ENCODE measurements at regions not wholly inside any gene's neighbourhood (a gene's known extent, or its start where the extent isn't known, plus 50 kb on each side); places are given as distances from the start of the nearest gene placed in this dataset.

DNA sequence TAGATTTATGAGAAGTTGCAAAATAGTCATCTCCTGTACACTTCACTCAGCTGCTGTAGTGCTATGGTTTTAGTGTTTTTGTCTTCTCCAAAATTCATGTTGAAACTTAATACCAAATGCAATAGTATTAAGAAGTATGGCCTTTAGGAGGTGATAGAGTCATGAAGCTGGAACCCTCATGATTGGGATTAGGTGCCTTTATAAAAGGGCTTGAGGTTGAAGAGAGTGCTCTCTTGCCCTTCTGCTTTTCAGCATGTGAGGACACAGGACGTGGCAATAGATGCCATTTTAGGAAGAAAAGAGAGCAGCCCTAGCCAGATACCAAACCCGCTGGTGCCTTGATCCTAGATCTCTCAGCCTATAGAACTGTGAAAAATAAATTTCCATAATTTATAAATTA is 87.6 kb downstream of the CTH start:
- Histone ChIP-seq H3K4me2 (ENCODE audit: low read length) (no peak overlapping the region), H3K27me3 (ENCODE audit: low read depth, low read length) (no peaks in the 10 kb centered on the region), H3K9me3 (ENCODE audit: insufficient read depth, low read length) (no peaks in the 10 kb centered on the region), H3K27ac (ENCODE audit: low read length) (no peak overlapping the region), H3K9ac (ENCODE audit: low read length) (no peak overlapping the region), H3K36me3 (replicated peaks; ENCODE audit: low read depth, low read length) (no peaks in the 10 kb centered on the region), H3K79me2 (ENCODE audit: low read length) (no peaks in the 10 kb centered on the region), H2AFZ (ENCODE audit: low read depth, low read length) (no peak overlapping the region), H4K20me1 (ENCODE audit: insufficient read depth, low read length) (no peaks in the 10 kb centered on the region), H3K4me3 (ENCODE audit: low read length) (no peak overlapping the region), H3K4me1 (ENCODE audit: low read length) (no peaks in the 10 kb centered on the region)
- TF ChIP-seq, protein P1, sequence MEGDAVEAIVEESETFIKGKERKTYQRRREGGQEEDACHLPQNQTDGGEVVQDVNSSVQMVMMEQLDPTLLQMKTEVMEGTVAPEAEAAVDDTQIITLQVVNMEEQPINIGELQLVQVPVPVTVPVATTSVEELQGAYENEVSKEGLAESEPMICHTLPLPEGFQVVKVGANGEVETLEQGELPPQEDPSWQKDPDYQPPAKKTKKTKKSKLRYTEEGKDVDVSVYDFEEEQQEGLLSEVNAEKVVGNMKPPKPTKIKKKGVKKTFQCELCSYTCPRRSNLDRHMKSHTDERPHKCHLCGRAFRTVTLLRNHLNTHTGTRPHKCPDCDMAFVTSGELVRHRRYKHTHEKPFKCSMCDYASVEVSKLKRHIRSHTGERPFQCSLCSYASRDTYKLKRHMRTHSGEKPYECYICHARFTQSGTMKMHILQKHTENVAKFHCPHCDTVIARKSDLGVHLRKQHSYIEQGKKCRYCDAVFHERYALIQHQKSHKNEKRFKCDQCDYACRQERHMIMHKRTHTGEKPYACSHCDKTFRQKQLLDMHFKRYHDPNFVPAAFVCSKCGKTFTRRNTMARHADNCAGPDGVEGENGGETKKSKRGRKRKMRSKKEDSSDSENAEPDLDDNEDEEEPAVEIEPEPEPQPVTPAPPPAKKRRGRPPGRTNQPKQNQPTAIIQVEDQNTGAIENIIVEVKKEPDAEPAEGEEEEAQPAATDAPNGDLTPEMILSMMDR (IDR thresholded peaks at IDR 0.05; ENCODE audit: low read depth, low read length), result no peak
- TF ChIP-seq EZH2phosphoT487 (IDR thresholded peaks at IDR 0.05; ENCODE audit: low read depth), result no peak

DNA sequence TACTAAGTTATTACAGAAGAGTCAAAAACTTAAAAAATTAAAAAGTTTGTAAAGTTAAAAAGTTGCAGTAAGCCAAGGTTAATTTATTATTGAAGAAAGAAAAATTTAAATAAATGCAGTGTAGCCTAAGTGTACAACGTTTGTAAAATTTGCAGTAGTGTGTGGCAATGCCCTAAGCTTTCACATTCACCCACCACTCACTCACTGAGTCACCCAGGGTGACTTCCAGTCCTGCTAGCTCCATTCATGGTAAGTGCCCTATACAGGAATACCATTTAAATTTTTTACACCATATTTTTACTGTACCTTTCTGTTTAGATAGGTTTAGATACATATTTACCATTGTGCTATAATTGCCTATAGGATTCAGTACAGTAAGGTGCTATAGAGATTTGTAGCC is 88.6 kb downstream of the CTH start:
- Histone ChIP-seq H3K9ac (ENCODE audit: low read length) (no peak overlapping the region), H3K79me2 (ENCODE audit: low read length) (no peaks in the 10 kb centered on the region), H4K20me1 (ENCODE audit: insufficient read depth, low read length) (no peaks in the 10 kb centered on the region), H3K4me2 (ENCODE audit: low read length) (no peak overlapping the region), H3K27ac (ENCODE audit: low read length) (no peak overlapping the region), H3K4me1 (ENCODE audit: low read length) (peaks cover 5% of the 10 kb centered on the region), H3K36me3 (replicated peaks; ENCODE audit: low read depth, low read length) (no peaks in the 10 kb centered on the region), H3K27me3 (ENCODE audit: low read depth, low read length) (no peaks in the 10 kb centered on the region), H3K4me3 (ENCODE audit: low read length) (no peak overlapping the region), H2AFZ (ENCODE audit: low read depth, low read length) (no peak overlapping the region), H3K9me3 (ENCODE audit: insufficient read depth, low read length) (no peaks in the 10 kb centered on the region)
- TF ChIP-seq, protein P1 (IDR thresholded peaks at IDR 0.05; ENCODE audit: low read depth, low read length), result no peak
- no peak for TF ChIP-seq EZH2phosphoT487 (IDR thresholded peaks at IDR 0.05; ENCODE audit: low read depth)

DNA sequence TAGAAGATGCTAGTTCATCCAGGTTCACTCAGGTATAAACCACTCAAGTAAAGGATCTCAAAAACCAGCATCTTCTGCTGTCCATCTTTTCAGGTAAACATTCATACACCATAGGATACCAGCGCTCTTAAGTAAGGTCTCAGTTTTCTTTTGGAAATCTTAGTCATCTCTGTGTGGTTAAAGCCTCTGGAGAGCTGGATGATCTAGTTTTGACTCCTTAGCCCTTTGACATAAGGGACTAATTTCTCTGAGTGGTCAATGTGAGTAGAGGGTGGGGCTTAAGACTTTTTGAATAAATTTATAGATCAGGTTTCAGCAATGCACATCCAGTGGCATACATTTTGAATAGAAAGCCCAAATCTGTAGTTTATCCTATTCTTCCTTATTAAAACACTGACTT is 92.3 kb downstream of the CTH start:
- no peaks in the 10 kb centered on the region for H3K9me3 ChIP-seq (ENCODE audit: insufficient read depth, low read length)
- no peak overlapping the region for H3K4me2 ChIP-seq (ENCODE audit: low read length)
- H3K79me2 ChIP-seq (ENCODE audit: low read length), result no peaks in the 10 kb centered on the region
- H3K36me3 ChIP-seq (replicated peaks; ENCODE audit: low read depth, low read length), result no peaks in the 10 kb centered on the region
- peaks cover 7% of the 10 kb centered on the region for H3K4me1 ChIP-seq (ENCODE audit: low read length)
- H3K27ac ChIP-seq (ENCODE audit: low read length), result no peak overlapping the region
- no peak overlapping the region for H2AFZ ChIP-seq (ENCODE audit: low read depth, low read length)
- TF ChIP-seq, protein P1 (IDR thresholded peaks at IDR 0.05; ENCODE audit: low read depth, low read length), result no peak
- no peak for TF ChIP-seq EZH2phosphoT487 (IDR thresholded peaks at IDR 0.05; ENCODE audit: low read depth)
- H3K9ac ChIP-seq (ENCODE audit: low read length), result no peak overlapping the region
- no peaks in the 10 kb centered on the region for H3K27me3 ChIP-seq (ENCODE audit: low read depth, low read length)
- H3K4me3 ChIP-seq (ENCODE audit: low read length), result no peak overlapping the region
- H4K20me1 ChIP-seq (ENCODE audit: insufficient read depth, low read length), result no peaks in the 10 kb centered on the region

DNA sequence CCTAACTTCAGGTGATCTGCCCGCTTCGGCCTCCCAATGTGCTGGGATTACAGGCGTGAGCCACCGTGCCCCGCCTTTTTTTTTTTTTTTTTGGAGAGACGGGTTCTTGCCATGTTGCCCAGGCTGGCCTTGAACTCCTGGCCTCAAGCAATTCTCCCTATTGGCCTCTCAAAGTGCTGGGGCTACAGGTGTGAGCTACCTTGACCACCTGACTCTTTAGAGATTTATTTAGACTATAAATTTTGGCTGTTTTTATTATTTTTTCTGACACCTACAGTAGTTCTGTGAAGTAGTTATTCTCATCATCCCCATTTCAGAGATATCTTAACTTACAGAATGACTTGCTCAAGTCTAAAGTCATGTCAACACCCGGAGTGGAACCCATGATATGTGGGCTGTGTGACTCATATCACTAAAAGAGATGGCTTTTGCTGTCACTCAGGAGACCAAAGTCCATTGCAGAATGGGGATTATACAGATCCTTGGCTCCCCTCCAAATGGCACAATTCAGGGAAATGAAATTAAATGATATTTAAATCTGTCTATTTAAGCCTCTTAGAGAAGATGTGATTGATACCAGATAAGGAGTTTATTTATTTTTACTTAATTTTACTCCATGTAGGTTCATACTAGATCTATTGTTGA is 93.2 kb downstream of the CTH start:
- Histone ChIP-seq H3K36me3 (replicated peaks; ENCODE audit: low read depth, low read length) (no peaks in the 10 kb centered on the region), H3K27ac (ENCODE audit: low read length) (no peak overlapping the region), H2AFZ (ENCODE audit: low read depth, low read length) (no peak overlapping the region), H3K9me3 (ENCODE audit: insufficient read depth, low read length) (no peaks in the 10 kb centered on the region), H3K9ac (ENCODE audit: low read length) (no peak overlapping the region), H3K4me2 (ENCODE audit: low read length) (no peak overlapping the region), H3K4me1 (ENCODE audit: low read length) (peaks cover 7% of the 10 kb centered on the region), H3K79me2 (ENCODE audit: low read length) (no peaks in the 10 kb centered on the region), H4K20me1 (ENCODE audit: insufficient read depth, low read length) (no peaks in the 10 kb centered on the region), H3K27me3 (ENCODE audit: low read depth, low read length) (no peaks in the 10 kb centered on the region), H3K4me3 (ENCODE audit: low read length) (no peak overlapping the region)
- no peak for TF ChIP-seq EZH2phosphoT487 (IDR thresholded peaks at IDR 0.05; ENCODE audit: low read depth)
- TF ChIP-seq, protein P1 (IDR thresholded peaks at IDR 0.05; ENCODE audit: low read depth, low read length), result no peak
